ENCODE measurements at regions not wholly inside any gene's neighbourhood (a gene's known extent, or its start where the extent isn't known, plus 50 kb on each side); places are given as distances from the start of the nearest gene placed in this dataset.

GRCh38 chr12:131591714-131592709, 118.9 kb upstream of the SFSWAP start:
- TF ChIP-seq POLR2A (IDR thresholded peaks at IDR 0.05; ENCODE audit: low read depth, low read length) (no peak), TAF1 (IDR thresholded peaks at IDR 0.05; ENCODE audit: borderline replicate concordance, low read depth, low read length) (no peak)

All from GM12892 (cell line).